HFFc6 (cell line): ENCODE measurements at regions not wholly inside any gene's neighbourhood (a gene's known extent, or its start where the extent isn't known, plus 50 kb on each side); places are given as distances from the start of the nearest gene placed in this dataset.
"Not testable (repeated sequence)": the region's sequence is repeated elsewhere in the genome, so short reads cannot be mapped to it uniquely, and the experiment has no call there.

Experiments used
- DNase-seq: peaks from one replicate; pipeline ENCODE4 v3.0.0-alpha.2; 2018
- H3K27ac Mint-ChIP-seq: 2 replicates; pipeline ENCODE4 v1.8.0; 2020; ENCODE audit warnings: mild to moderate bottlenecking, mixed read lengths
- H3K27me3 Mint-ChIP-seq: 2 replicates; pipeline ENCODE4 v1.8.0; 2021; ENCODE audit warnings: mild to moderate bottlenecking, moderate library complexity, mixed read lengths; ENCODE audit not compliant: insufficient read depth
- H3K36me3 Mint-ChIP-seq: 2 replicates; pipeline ENCODE4 v1.8.0; 2021; ENCODE audit warnings: low read depth, mixed read lengths
- H3K4me1 Mint-ChIP-seq: 2 replicates; pipeline ENCODE4 v1.8.0; 2020; ENCODE audit warnings: low read depth, mixed read lengths
- H3K4me3 Mint-ChIP-seq: 2 replicates; pipeline ENCODE4 v1.8.0; 2020; ENCODE audit warnings: mild to moderate bottlenecking, moderate library complexity, mixed read lengths
- H3K9me3 Mint-ChIP-seq: 2 replicates; pipeline ENCODE4 v1.8.0; 2020; ENCODE audit warnings: mild to moderate bottlenecking, mixed read lengths
- TF ChIP-seq, protein P1 (sequence below): fragments of 200-600 bp; sonication (generic); IDR thresholded peaks from 2 replicates; pipeline ENCODE4 v1.5.0; 2021; ENCODE audit warnings: antibody characterized with exemption, mild to moderate bottlenecking

DNA sequence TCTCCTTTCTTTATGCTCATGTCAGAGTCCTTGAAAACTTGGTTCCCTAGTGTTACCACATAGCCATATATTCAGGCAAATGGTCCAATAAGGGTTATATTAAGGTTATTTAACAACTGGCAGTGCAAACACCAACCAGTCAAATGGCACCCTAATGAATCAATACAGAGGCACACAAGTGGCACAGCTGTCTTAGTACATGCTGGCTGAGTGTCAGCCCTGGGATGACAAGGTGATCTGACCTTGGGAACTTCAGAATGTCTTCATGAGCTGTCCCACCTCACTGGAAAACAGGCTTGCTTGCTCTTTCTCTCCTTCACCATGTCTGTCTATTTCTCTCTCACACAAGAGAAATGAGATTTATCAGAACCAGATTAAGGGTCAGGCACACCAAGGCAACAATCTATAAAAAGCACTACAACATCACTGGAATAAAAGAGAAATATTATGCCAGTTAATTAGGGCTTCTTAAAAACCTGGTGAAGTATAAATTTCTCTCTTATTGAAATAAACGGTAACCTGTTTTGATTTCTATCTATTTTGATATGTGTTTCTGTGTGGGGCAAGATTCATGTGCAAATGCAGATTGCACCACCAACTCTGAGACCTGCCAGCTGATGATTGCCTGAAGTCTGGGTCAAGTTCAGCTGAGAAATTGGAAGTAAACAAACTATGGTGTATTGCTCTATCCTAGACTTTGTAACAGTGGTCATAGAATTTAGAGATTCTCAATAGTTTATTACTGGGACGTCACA lies 140.7 kb downstream of the SREK1 start:
- H3K27me3 Mint-ChIP-seq, result no peaks in the 10 kb centered on the region; the same call in 1 of the 2 replicates
- no peak overlapping the region for H3K4me3 Mint-ChIP-seq
- no peaks in the 10 kb centered on the region for H3K4me1 Mint-ChIP-seq
- H3K27ac Mint-ChIP-seq, result no peak overlapping the region
- no peaks in the 10 kb centered on the region for H3K9me3 Mint-ChIP-seq
- no peaks in the 10 kb centered on the region for H3K36me3 Mint-ChIP-seq
- TF ChIP-seq, protein P1, sequence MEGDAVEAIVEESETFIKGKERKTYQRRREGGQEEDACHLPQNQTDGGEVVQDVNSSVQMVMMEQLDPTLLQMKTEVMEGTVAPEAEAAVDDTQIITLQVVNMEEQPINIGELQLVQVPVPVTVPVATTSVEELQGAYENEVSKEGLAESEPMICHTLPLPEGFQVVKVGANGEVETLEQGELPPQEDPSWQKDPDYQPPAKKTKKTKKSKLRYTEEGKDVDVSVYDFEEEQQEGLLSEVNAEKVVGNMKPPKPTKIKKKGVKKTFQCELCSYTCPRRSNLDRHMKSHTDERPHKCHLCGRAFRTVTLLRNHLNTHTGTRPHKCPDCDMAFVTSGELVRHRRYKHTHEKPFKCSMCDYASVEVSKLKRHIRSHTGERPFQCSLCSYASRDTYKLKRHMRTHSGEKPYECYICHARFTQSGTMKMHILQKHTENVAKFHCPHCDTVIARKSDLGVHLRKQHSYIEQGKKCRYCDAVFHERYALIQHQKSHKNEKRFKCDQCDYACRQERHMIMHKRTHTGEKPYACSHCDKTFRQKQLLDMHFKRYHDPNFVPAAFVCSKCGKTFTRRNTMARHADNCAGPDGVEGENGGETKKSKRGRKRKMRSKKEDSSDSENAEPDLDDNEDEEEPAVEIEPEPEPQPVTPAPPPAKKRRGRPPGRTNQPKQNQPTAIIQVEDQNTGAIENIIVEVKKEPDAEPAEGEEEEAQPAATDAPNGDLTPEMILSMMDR, result no peak
- no peak for DNase-seq

DNA sequence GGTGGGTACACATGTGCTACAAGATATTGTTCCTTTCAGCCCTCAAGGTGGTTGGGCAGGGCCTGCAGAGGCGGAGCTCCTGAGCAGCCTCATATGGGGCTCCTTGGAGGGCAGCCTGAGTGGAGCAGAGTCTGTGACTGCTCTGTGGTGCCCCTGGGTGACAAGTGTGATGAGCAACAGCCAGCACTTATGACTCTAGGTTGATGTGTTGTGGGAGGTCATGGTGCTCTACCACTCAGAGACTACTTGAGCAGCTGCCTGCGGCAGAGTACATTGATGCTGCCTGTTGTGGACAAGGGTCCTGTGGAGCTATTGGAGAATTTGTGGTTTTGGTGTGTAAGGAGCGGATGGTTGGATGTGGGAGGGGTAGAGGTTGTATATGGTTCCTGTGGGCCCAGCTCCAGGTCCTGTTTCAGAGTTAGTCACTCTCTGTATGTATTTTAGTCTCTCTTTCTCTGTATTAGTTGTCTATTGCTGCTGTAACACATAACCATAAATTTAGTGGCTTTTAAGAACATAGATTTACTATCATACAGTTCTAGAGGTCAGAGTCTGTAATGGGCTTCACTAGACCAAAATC lies 141.3 kb downstream of the SREK1 start:
- no peak for DNase-seq
- TF ChIP-seq, protein P1, result no peak
- H3K27ac Mint-ChIP-seq, result no peak overlapping the region
- H3K9me3 Mint-ChIP-seq, result peaks cover 1% of the 10 kb centered on the region; the same call in 1 of the 2 replicates
- no peaks in the 10 kb centered on the region for H3K36me3 Mint-ChIP-seq
- H3K4me1 Mint-ChIP-seq, result no peaks in the 10 kb centered on the region
- H3K4me3 Mint-ChIP-seq, result no peak overlapping the region
- H3K27me3 Mint-ChIP-seq, result no peaks in the 10 kb centered on the region; the same call in 1 of the 2 replicates

- Mint-ChIP-seq H3K9me3 (peaks cover 3% of the 10 kb centered on the region; the same call in 1 of the 2 replicates), H3K27me3 (peaks cover 10% of the 10 kb centered on the region; the same call in 1 of the 2 replicates), H3K36me3 (no peaks in the 10 kb centered on the region), H3K4me3 (no peak overlapping the region), H3K27ac (no peak overlapping the region), H3K4me1 (no peaks in the 10 kb centered on the region)
- TF ChIP-seq, protein P1, result no peak
- no peak for DNase-seq
These were observed 147.7 kb downstream of the SREK1 start for GRCh38 chr5:66291771-66292170.

DNA sequence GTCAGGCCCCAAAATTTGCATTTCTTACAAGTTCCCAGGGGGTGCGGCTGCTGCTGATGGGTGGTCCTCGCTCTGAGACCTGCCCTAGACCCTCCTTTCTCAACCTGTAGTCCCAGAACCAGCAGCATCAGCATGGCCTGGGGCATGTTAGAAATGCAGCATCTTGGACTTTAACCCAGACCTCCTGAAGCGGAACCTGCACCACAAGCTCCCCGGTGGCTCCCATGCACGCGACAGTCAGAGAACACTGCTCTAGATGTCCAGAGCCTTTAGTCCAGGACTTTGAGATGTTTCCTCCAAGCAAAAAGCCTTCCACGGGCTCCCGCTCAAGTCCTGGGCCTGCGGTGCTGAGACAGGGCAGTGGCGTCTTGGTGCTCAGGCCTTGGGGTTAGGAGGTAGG lies 149.8 kb downstream of the SREK1 start:
- not testable (repeated sequence) for H3K9me3 Mint-ChIP-seq

GRCh38 chr5:66299463-66299862 lies 155.4 kb downstream of the SREK1 start:
- no peaks in the 10 kb centered on the region for H3K9me3 Mint-ChIP-seq
- DNase-seq, result no peak
- TF ChIP-seq, protein P1, result no peak
- H3K27ac Mint-ChIP-seq, result no peak overlapping the region
- H3K27me3 Mint-ChIP-seq, result peaks cover 14% of the 10 kb centered on the region
- H3K4me1 Mint-ChIP-seq, result no peaks in the 10 kb centered on the region
- no peaks in the 10 kb centered on the region for H3K36me3 Mint-ChIP-seq
- no peak overlapping the region for H3K4me3 Mint-ChIP-seq

More for the DNA sequence above, 149.8 kb downstream of the SREK1 start:
- not testable (repeated sequence) for DNase-seq, H3K27ac Mint-ChIP-seq, H3K4me1 Mint-ChIP-seq, H3K4me3 Mint-ChIP-seq, H3K36me3 Mint-ChIP-seq, H3K27me3 Mint-ChIP-seq

DNA sequence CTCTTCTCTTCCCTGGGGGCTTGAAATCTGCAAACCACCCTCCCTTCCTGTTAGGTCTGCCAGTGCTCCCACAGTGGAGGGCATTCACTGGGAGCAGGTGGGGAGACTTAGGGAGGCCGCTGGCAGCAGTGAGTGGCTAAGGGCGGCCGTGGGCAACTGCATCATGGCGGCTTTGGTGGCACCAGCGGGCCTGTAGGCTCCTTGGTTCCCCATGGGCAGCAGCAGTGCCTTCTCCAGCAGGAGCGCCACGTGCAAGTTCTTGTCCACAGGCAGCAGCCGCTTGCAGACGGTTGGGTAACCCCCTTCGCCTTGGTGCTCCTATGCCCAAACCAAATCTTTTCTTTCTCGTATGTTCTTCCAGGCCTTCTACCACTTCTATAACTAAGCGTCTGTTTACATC lies 158.2 kb downstream of the SREK1 start:
- DNase-seq, result no peak
- TF ChIP-seq, protein P1, result no peak
- Mint-ChIP-seq H3K27ac (no peak overlapping the region), H3K9me3 (no peaks in the 10 kb centered on the region), H3K4me3 (no peak overlapping the region), H3K36me3 (no peaks in the 10 kb centered on the region), H3K27me3 (peaks cover 14% of the 10 kb centered on the region), H3K4me1 (no peaks in the 10 kb centered on the region)
